Transverse colon (tissue), 4 donors: ENCODE measurements at regions not wholly inside any gene's neighbourhood (a gene's known extent, or its start where the extent isn't known, plus 50 kb on each side); places are given as distances from the start of the nearest gene placed in this dataset.

Source experiments
- DNase-seq: peaks from one replicate; pipeline ENCODE4 v3.0.0-alpha.2; 2019
- H3K27ac ChIP-seq, 4 donors: fragments of 200-600 bp; sonication (generic); 2 replicates each; pipeline ENCODE4 v1.5.1; 2016 to 2018; ENCODE audit warnings: inconsistent platforms in 4 of 4
- H3K27me3 ChIP-seq: fragments of 200-600 bp; sonication (generic); 2 replicates; pipeline ENCODE4 v1.5.1; 2017; ENCODE audit warnings: inconsistent platforms
- H3K36me3 ChIP-seq, 4 donors: fragments of 200-600 bp; sonication (generic); 2 replicates each; pipeline ENCODE4 v1.5.1; 2017 to 2019; ENCODE audit warnings: inconsistent platforms in 4 of 4
- H3K4me1 ChIP-seq, 4 donors: fragments of 200-600 bp; sonication (generic); 2 replicates each; pipeline ENCODE4 v1.5.1; 2017 to 2020; ENCODE audit warnings: inconsistent platforms in 4 of 4
- H3K4me3 ChIP-seq, 4 donors: fragments of 200-600 bp; sonication (generic); 1 replicate in 1 of 4; 2 replicates in 3 of 4; pipeline versions ENCODE4 v1.5.1 to v1.6.1; 2017 to 2019; ENCODE audit warnings: inconsistent platforms in 4 of 4
- H3K9me3 ChIP-seq, 2 donors: fragments of 200-600 bp; sonication (generic); 2 replicates each; pipeline ENCODE4 v1.5.1; 2017 to 2019; ENCODE audit warnings: inconsistent platforms in 2 of 2
- EP300 ChIP-seq: sonication (generic); formaldehyde crosslinking; IDR thresholded peaks from one replicate; pipeline ENCODE4 v1.6.1; 2017; ENCODE audit warnings: antibody characterized with exemption, low read depth
- POLR2A ChIP-seq: fragments of 450-650 bp; IDR thresholded peaks from one replicate; pipeline ENCODE4 v1.6.1; 2016; ENCODE audit warnings: antibody characterized with exemption, mild to moderate bottlenecking, moderate library complexity
- POLR2AphosphoS5 ChIP-seq, 3 donors: sonication (generic); formaldehyde crosslinking; IDR thresholded peaks; one replicate each; pipeline ENCODE4 v1.6.1; 2016; ENCODE audit warnings: antibody characterized with exemption in 3 of 3
- WGBS, 2 donors: methylation state at CpG; one replicate each; pipeline ENCODE4 v1.1.5; 2018; ENCODE audit warnings: low coverage in 1 of 2; 5-methylcytosine and 5-hydroxymethylcytosine counted together
- in situ Hi-C, 4 donors: fragments of 200-750 bp; cut with MboI; loops; one replicate each; pipeline versions ENCODE4 v1.15.0 to v1.15.1; 2017; ENCODE audit warnings: low sequenced_read_pairs in 3 of 4, low pct_ligation_motif_present in 1 of 4, low pct_unique_long_range_greater_than_20kb in 1 of 4
- intact Hi-C: fragments of 100-400 bp; cut with DNase I; formaldehyde crosslinking; loops from one replicate; pipeline ENCODE4 v1.15.1; 2023; ENCODE audit warnings: low total_unique reads
- TF ChIP-seq, protein P1 (sequence below), 5 experiments: fragments of 200-600 bp in 3 of 5; fragments of 450-650 bp in 2 of 5; sonication (generic) in 3 of 5; IDR thresholded peaks; 1 replicate in 2 of 5; 2 replicates in 3 of 5; pipeline ENCODE4 v1.5.1; 2016 to 2017; ENCODE audit warnings: antibody characterized with exemption in 5 of 5, inconsistent platforms in 3 of 5, mild to moderate bottlenecking in 2 of 5, moderate library complexity in 1 of 5

DNA sequence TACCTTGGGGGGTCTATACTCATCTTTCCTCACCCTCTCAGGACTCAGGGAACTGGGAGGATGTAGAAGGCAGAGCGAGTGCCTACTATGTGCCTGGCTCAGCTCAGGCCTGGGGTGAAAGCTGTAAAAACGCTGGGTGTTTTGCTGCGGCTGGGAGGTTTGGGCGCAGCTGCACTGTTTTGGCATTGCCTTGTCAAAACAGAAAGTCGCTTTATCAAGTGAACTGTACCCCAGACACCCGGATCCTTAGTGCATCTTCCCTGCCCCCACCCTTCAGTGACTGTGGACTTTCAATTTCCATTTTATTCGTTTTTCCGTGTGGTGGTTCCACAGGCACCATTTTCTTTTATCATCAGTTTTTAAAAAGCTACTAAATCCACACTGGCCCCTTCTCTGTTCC lies 86.7 kb upstream of the ZNF716 start:
- no peaks in the 10 kb centered on the region for H3K27me3 ChIP-seq
- WGBS, 2 donors: 68 to 90% methylated on average over 5 to 8 of the region's 8 CpGs
- in situ Hi-C loops (no loop called here), intact Hi-C loops (no loop called here)
- H3K36me3 ChIP-seq: no peaks in the 10 kb centered on the region
- peaks cover 0 to 8% of the 10 kb centered on the region in 2 donors for H3K9me3 ChIP-seq
- no peaks in the 10 kb centered on the region for H3K4me1 ChIP-seq
- H3K27ac ChIP-seq: no peak overlapping the region
- DNase-seq: no peak
- TF ChIP-seq, protein P1, sequence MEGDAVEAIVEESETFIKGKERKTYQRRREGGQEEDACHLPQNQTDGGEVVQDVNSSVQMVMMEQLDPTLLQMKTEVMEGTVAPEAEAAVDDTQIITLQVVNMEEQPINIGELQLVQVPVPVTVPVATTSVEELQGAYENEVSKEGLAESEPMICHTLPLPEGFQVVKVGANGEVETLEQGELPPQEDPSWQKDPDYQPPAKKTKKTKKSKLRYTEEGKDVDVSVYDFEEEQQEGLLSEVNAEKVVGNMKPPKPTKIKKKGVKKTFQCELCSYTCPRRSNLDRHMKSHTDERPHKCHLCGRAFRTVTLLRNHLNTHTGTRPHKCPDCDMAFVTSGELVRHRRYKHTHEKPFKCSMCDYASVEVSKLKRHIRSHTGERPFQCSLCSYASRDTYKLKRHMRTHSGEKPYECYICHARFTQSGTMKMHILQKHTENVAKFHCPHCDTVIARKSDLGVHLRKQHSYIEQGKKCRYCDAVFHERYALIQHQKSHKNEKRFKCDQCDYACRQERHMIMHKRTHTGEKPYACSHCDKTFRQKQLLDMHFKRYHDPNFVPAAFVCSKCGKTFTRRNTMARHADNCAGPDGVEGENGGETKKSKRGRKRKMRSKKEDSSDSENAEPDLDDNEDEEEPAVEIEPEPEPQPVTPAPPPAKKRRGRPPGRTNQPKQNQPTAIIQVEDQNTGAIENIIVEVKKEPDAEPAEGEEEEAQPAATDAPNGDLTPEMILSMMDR (IDR thresholded peaks at IDR 0.05): no peak
- TF ChIP-seq POLR2AphosphoS5 (IDR thresholded peaks at IDR 0.05) (no peak), POLR2A (no peak), EP300 (no peak)
- no peak overlapping the region for H3K4me3 ChIP-seq

DNA sequence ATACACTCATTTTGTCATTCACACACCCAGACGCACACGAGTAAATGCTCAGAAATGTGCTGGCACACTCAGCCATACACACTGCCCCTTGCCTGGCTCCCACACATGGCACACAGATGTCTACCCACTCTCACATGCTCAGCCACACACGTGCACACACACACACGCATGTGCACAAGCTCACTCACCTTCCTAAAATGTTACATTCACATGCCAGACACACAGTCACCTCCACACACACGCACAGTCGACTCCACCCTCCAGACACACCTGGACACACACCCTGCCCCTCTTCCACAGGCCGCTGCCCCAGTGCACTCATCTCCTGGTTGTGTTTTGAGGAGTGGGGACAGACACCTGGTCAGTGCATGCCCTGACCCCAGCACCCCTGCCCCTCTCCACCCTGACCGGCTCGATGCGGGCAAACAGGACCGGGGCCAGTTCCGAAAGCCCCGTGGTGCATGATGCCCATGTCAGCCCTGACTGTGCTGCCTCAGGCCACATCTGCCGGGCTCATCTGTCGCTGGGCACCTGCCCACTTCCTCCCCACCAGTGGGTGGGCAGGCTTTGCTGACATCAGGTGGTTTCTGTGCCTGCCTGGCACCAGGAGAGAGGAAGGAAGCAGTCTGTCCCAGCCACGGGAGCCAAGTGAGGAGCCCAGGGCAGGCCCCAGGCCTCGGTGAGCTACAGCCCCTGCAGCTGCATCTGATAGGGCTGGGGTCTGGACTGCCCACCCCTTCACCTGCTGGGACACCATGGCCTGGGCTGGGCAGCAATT lies 84.9 kb upstream of the ZNF716 start:
- Histone ChIP-seq H3K9me3 (peaks cover 0 to 4% of the 10 kb centered on the region in 2 donors), H3K27me3 (no peaks in the 10 kb centered on the region), H3K4me3 (no peak overlapping the region), H3K27ac (no peak overlapping the region), H3K4me1 (no peaks in the 10 kb centered on the region), H3K36me3 (no peaks in the 10 kb centered on the region)
- intact Hi-C loops (no loop called here), in situ Hi-C loops (no loop called here)
- WGBS, 2 donors: 89 to 94% methylated on average over 4 to 15 of the region's 17 CpGs
- TF ChIP-seq, protein P1 (IDR thresholded peaks at IDR 0.05): no peak
- TF ChIP-seq EP300 (no peak), POLR2AphosphoS5 (IDR thresholded peaks at IDR 0.05) (no peak), POLR2A (no peak)
- DNase-seq: no peak

DNA sequence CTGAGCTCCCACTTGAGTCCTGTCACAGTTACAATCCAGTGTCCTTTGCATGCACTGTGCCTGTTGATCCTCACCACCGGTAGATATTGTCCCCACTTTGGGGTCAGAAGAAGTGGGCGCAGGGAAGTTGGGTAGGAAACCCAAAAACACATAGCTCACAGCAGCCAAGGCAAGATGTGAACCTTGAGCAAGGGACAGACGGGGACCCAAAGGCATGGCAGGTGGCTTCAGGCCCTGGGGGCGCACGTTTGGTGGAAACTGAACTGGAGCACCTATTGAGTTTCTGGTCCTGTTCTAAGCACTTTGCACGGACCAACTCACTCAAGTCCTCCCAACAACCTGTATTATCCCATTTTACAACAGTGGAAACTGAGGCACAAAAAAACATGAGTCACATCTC lies 82.8 kb upstream of the ZNF716 start:
- Histone ChIP-seq H3K4me1 (no peaks in the 10 kb centered on the region), H3K27ac (no peak overlapping the region), H3K36me3 (no peaks in the 10 kb centered on the region), H3K27me3 (no peaks in the 10 kb centered on the region), H3K9me3 (no peaks in the 10 kb centered on the region), H3K4me3 (no peak overlapping the region)
- WGBS, 2 donors: 76 to 100% methylated on average over 1 to 6 of the region's 6 CpGs
- in situ Hi-C loops (no loop called here), intact Hi-C loops (no loop called here)
- no peak for DNase-seq
- TF ChIP-seq, protein P1 (IDR thresholded peaks at IDR 0.05): no peak
- TF ChIP-seq POLR2A: no peak
- no peak for TF ChIP-seq POLR2AphosphoS5 (IDR thresholded peaks at IDR 0.05)

DNA sequence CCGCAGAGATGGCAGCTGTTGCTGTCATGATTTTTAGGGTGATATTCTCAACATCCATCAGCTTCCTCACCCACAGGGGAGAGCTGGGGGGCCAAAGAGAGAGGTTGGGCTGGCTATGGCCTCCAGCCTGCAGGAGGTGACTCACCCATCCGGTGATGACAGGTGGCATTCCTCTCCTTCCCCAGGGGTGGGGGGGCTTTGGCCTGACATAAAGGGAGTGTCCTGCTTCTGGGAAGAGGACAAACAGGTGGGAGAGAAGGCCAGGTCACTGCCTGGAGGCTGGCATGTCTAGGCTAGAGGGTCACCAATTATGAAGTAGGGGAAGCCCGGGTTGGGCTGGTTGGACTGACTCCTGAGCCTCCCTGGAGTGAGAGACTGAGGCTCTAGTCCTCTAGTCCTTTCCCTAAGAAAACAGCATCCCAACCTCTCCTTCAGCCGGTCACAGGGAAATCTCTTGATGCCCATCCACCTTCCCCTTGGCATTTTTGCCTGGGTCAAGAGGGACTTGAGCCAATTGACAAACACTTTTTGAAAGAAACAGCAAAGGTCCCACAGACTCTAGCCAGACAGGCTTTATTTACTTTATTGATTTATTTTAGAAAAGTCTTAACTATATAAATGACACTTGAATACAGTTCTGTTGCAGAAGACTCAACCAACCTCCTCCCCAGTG lies 79.8 kb upstream of the ZNF716 start:
- Histone ChIP-seq H3K9me3 (peaks cover 0 to 9% of the 10 kb centered on the region in 2 donors), H3K4me3 (no peak overlapping the region), H3K4me1 (no peaks in the 10 kb centered on the region), H3K27ac (no peak overlapping the region), H3K27me3 (no peaks in the 10 kb centered on the region), H3K36me3 (no peaks in the 10 kb centered on the region)
- 67 to 79% methylated on average over 1 to 4 of the region's 4 CpGs for WGBS, 2 donors
- intact Hi-C loops: no loop called here
- in situ Hi-C loops: no loop called here
- TF ChIP-seq EP300: no peak
- TF ChIP-seq POLR2A: no peak
- TF ChIP-seq, protein P1 (IDR thresholded peaks at IDR 0.05): no peak
- TF ChIP-seq POLR2AphosphoS5 (IDR thresholded peaks at IDR 0.05): no peak
- no peak for DNase-seq
